Prostate gland (tissue), 2 donors: ENCODE measurements at regions not wholly inside any gene's neighbourhood (a gene's known extent, or its start where the extent isn't known, plus 50 kb on each side); places are given as distances from the start of the nearest gene placed in this dataset.
"Not testable (repeated sequence)": the region's sequence is repeated elsewhere in the genome, so short reads cannot be mapped to it uniquely, and the experiment has no call there.

Experiments
- DNase-seq: peaks from one replicate; pipeline ENCODE4 v3.0.0-alpha.2; 2019; ENCODE audit warnings: low spot score
- H3K27ac ChIP-seq, 2 donors: fragments of 200-600 bp; sonication (generic); 2 replicates each; pipeline ENCODE4 v1.5.1; 2017 to 2019
- H3K27me3 ChIP-seq: fragments of 200-600 bp; sonication (generic); replicated peaks from 2 replicates; pipeline ENCODE4 v1.5.1; 2019; ENCODE audit not compliant: insufficient read depth
- H3K36me3 ChIP-seq, 2 donors: fragments of 200-600 bp; sonication (generic); 1 replicate in 1 of 2; 2 replicates in 1 of 2; pipeline versions ENCODE4 v1.5.1 to v1.8.1; 2017 to 2019
- H3K4me1 ChIP-seq: fragments of 200-600 bp; sonication (generic); replicated peaks from 2 replicates; pipeline ENCODE4 v1.5.1; 2019
- H3K4me3 ChIP-seq, 2 donors: fragments of 200-600 bp; sonication (generic); 2 replicates each; pipeline ENCODE4 v1.5.1; 2017 to 2019
- H3K9me3 ChIP-seq: fragments of 200-600 bp; sonication (generic); 2 replicates; pipeline ENCODE4 v1.5.1; 2017
- POLR2A ChIP-seq: fragments of 450-650 bp; IDR thresholded peaks from one replicate; pipeline ENCODE4 v1.6.1; 2016; ENCODE audit warnings: antibody characterized with exemption, mild to moderate bottlenecking
- POLR2AphosphoS5 ChIP-seq: sonication (generic); formaldehyde crosslinking; IDR thresholded peaks from one replicate; pipeline ENCODE4 v1.6.1; 2017; ENCODE audit warnings: antibody characterized with exemption
- WGBS: methylation state at CpG from one replicate; pipeline ENCODE4 v1.1.5; 2018; 5-methylcytosine and 5-hydroxymethylcytosine counted together
- intact Hi-C: fragments of 100-400 bp; cut with DNase I; formaldehyde crosslinking; loops from one replicate; pipeline ENCODE4 v1.14.2; 2022
- TF ChIP-seq, protein P1 (sequence below), 4 experiments: fragments of 200-600 bp in 2 of 4; fragments of 450-650 bp in 2 of 4; sonication (generic) in 2 of 4; IDR thresholded peaks; 1 replicate in 3 of 4; 2 replicates in 1 of 4; pipeline ENCODE4 v1.5.1; 2016 to 2019; ENCODE audit warnings: antibody characterized with exemption in 4 of 4, mild to moderate bottlenecking in 2 of 4, moderate library complexity in 2 of 4

DNA sequence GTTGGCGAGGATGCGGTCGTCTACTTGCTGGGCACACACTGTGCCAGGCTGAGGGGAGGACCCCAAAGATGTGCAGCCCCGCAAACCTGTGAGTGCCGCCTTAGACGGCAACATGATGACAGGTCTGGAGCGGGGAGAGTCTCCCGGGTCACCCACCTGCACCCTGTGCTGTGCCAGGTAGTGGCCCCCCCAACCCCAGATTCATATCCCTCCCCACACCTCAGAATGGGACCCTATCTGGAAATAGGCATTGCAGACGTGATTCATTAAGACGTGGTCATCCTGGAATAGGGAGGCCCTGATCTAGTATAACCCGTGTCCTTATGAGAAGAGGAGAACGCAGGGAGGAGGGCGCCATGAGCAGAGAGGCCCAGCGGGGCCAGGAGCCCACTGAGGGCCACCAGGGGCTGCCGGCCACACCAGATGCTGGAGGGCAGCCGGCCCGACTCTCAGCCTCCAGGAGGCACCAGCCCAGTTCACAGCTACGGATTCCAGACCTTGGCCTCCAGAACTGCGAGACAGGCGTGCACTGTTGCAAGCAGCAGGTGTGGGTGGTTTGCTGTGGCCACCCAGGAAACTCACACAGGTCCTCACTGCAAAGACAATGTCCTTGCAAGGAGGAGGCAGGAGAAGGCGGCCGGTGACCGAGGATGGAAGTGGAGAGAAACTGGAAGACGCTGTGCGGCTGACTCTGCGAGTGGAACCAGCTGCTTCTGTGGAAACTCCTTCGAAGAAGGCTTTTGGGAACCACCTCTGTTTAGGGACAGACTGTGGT is 131.9 kb upstream of the LPCAT1 start:
- no peak overlapping the region for H3K4me3 ChIP-seq
- no peaks in the 10 kb centered on the region for H3K4me1 ChIP-seq
- peaks cover 7% of the 10 kb centered on the region for H3K27me3 ChIP-seq
- 92% methylated on average over 27 of the region's 27 CpGs for WGBS
- TF ChIP-seq POLR2A (no peak), POLR2AphosphoS5 (no peak)
- TF ChIP-seq, protein P1, sequence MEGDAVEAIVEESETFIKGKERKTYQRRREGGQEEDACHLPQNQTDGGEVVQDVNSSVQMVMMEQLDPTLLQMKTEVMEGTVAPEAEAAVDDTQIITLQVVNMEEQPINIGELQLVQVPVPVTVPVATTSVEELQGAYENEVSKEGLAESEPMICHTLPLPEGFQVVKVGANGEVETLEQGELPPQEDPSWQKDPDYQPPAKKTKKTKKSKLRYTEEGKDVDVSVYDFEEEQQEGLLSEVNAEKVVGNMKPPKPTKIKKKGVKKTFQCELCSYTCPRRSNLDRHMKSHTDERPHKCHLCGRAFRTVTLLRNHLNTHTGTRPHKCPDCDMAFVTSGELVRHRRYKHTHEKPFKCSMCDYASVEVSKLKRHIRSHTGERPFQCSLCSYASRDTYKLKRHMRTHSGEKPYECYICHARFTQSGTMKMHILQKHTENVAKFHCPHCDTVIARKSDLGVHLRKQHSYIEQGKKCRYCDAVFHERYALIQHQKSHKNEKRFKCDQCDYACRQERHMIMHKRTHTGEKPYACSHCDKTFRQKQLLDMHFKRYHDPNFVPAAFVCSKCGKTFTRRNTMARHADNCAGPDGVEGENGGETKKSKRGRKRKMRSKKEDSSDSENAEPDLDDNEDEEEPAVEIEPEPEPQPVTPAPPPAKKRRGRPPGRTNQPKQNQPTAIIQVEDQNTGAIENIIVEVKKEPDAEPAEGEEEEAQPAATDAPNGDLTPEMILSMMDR (IDR thresholded peaks at IDR 0.05) = no peak
- intact Hi-C loops = no loop called here
- no peaks in the 10 kb centered on the region for H3K36me3 ChIP-seq
- no peak overlapping the region for H3K27ac ChIP-seq
- peak; percentile 3 for DNase-seq
- no peaks in the 10 kb centered on the region for H3K9me3 ChIP-seq

DNA sequence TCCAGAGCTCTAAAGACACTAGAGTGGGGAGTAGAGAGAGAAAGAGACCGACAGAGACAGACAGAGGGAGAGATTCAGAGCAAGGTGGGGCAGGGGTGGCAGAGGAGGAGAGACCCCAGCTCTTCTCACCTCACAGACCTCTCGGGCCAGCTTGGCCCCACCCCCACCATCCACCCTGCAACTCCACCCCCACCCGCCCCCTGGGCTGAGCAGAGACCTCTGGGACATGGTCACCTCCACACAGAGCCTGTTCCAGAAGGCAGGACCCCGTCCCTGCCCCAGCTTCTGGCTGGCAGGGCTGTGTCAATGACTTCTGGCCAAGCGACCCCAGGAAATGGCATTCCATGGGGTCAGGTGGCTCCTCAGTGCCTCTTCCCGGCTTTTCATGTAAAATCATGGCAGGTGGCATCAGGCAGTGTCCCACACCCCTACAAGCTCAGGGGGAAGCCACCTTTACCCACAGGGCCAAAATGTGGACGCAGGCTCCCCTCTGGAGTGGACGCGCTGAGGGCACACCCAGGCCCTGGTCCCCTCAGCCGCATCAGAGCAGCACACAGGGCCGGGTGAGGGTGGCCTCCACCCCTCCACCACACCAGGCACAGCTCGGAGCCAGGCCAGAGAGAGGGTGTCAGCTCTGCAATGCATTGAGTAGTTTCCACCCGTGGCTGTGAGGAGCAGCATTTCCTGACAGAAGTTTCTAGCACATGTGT is 131.2 kb upstream of the LPCAT1 start:
- TF ChIP-seq, protein P1 (IDR thresholded peaks at IDR 0.05) = no peak
- no peak for TF ChIP-seq POLR2AphosphoS5
- TF ChIP-seq POLR2A = no peak
- intact Hi-C loops = no loop called here
- Histone ChIP-seq H3K27ac (no peak overlapping the region), H3K36me3 (no peaks in the 10 kb centered on the region), H3K4me1 (no peaks in the 10 kb centered on the region), H3K9me3 (no peaks in the 10 kb centered on the region), H3K4me3 (no peak overlapping the region), H3K27me3 (peaks cover 7% of the 10 kb centered on the region)
- 80% methylated on average over 13 of the region's 13 CpGs for WGBS
- no peak for DNase-seq

DNA sequence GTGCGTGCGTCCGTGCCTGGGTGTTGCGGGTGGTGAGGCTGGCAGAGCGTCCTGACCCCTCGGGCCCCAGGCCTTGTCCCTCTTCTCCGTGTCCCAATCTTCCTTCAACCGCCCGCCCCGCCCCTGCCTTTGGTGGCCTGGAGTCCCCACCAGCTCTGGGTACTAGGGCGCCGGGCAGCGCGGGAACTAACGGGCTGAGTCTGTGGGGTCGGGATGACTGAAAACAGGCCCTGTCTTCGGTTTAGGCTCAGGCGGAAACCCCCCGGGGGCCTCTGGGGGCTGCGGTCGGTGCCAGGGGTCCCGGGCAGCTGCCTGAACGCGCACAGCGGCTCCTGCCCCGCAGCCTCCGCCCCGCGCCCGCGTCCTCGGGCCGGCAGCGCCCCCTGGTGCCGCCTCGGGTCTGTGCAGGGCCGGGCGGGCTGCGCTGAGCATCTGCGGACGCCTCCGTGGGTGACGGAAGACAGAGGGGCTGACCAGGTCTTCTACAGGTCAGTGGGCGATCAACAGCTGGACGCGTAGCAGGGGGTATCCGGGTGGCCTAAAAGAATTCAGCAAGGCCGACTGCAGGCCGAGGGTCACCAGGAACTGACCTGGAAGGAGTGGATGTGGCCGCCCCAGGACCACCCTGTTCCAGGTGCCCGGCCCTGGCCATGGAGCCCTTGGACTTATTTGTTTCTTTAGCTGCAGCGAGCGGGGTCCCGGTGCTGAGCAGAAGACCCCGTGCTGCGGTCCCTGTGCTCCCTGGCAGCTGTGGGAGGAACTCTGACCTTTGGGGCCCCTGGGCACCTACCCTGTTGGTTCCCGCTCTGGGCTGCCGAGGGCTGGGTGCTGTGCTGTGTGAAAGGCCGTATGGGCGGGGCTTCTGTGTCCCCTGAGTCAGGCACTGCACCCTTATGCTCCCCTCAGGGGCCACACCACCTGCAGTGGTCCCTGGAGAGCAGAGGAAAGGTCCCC is 130.2 kb upstream of the LPCAT1 start:
- H3K9me3 ChIP-seq, H3K27me3 ChIP-seq, H3K27ac ChIP-seq, H3K4me1 ChIP-seq, H3K36me3 ChIP-seq, intact Hi-C loops: not testable (repeated sequence)
- 9% methylated on average over 26 of the region's 60 CpGs for WGBS
- DNase-seq = peak; percentile 3
- peak overlapping the region in 1 of 2 donors; percentile 15 for H3K4me3 ChIP-seq
- TF ChIP-seq, protein P1 (IDR thresholded peaks at IDR 0.05) = peak in 3 of 4 experiments; percentile 20 to 60 (median 59)

DNA sequence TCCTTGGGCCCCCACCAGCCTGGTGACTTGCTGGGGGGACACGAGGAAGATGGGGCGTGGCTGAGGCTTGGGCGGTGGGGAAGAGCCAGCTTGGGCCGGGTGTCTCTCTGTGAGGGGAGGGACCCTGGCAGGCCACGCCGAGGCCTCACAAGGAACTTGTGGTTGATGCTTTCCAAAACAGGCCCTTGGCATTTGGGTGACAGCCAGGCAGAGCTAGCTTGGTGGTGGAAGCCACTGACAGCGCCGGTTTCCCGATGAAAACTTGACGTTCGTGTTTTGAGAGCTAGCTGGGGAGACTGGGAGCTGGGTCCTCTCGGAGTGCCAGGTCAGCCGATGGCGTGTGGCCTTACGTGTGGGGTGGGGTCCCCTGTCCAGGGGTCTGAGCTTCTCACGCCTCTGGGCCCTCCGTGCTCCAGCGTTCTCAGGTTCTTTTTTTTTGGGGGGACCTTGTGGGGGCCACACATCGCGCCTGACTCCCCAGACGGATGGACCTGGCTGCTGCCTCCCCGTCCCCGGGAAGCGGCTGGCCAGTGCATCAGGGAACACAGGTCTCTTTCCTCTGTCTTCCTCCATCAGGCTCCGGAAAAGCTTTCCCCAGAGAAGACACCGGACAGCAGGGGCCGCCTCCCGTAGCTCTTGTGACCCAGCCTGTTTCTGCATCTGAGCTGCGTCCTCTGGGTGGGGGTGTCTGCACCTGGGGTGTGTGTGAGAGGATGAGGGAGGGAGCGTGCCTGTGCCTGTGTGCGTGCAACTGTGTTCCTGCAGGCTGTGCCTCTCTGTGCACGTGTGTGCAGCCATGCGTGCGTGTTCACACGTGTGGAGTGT is 129.3 kb upstream of the LPCAT1 start:
- intact Hi-C loops = no loop called here
- Histone ChIP-seq H3K27ac (no peak overlapping the region), H3K36me3 (no peaks in the 10 kb centered on the region), H3K4me1 (no peaks in the 10 kb centered on the region), H3K27me3 (peaks cover 9% of the 10 kb centered on the region), H3K9me3 (no peaks in the 10 kb centered on the region), H3K4me3 (no peak overlapping the region)
- 16% methylated on average over 28 of the region's 35 CpGs for WGBS
- DNase-seq = no peak
- TF ChIP-seq POLR2A (no peak), POLR2AphosphoS5 (no peak)
- TF ChIP-seq, protein P1 (IDR thresholded peaks at IDR 0.05) = no peak
